ENCODE measurements at regions not wholly inside any gene's neighbourhood (a gene's known extent, or its start where the extent isn't known, plus 50 kb on each side); places are given as distances from the start of the nearest gene placed in this dataset.

DNA sequence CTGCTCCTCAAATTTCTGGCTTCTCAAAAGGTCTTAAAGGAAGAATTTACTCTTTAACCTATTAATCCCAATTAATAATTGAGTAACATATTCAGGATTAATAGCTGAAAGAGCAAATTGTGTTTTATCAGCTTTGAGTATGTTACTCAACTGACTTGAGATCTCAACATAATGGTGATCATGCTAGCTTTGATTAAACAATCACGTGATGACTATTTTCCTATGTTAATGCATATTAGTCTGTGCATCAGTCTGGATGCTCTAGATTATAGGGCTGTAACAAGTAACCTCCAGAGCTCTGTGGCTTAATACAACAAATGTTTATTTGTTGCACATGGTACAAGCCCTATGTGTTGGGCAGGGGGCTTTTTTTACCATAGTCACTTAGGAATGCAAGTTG lies 313.4 kb upstream of the BTBD3 start:
- no peak for DNase-seq (ENCODE audit: extremely low read depth, low read depth)

- no peak for DNase-seq (ENCODE audit: extremely low read depth, low read depth)
Measured at GRCh38 chr20:11607047-11607446, 310.6 kb upstream of the BTBD3 start.

DNA sequence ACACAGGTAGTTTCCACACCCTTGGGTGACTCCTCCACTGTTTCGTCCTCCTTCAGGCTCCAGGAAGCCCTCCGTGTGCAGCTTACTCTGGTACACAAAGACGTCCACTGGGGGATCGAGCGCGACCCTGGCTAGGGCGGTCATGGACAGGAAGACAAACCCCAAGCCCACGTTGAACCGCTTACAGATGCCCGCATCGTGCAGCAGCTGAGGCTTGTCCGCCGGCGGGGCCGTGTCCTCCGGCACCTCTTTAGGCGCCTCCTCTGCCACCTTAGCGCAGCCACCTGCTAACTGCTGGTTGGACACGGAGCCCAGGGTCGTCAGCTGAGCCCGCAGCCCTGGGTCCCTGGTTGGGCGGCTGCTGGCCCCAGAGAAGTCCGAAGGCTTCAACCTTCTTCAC lies 309.0 kb upstream of the BTBD3 start:
- no peak for DNase-seq (ENCODE audit: extremely low read depth, low read depth)

GRCh38 chr20:11624704-11625103 lies 293.0 kb upstream of the BTBD3 start:
- no peak for DNase-seq (ENCODE audit: extremely low read depth, low read depth)

- DNase-seq (ENCODE audit: extremely low read depth, low read depth): no peak
Measured at GRCh38 chr20:11626551-11626950, 291.1 kb upstream of the BTBD3 start.

- no peak for DNase-seq (ENCODE audit: extremely low read depth, low read depth)
Measured at GRCh38 chr20:11642866-11643265, 274.8 kb upstream of the BTBD3 start.

- DNase-seq (ENCODE audit: extremely low read depth, low read depth): no peak
Measured at GRCh38 chr20:11646359-11646758, 271.3 kb upstream of the BTBD3 start.

DNA sequence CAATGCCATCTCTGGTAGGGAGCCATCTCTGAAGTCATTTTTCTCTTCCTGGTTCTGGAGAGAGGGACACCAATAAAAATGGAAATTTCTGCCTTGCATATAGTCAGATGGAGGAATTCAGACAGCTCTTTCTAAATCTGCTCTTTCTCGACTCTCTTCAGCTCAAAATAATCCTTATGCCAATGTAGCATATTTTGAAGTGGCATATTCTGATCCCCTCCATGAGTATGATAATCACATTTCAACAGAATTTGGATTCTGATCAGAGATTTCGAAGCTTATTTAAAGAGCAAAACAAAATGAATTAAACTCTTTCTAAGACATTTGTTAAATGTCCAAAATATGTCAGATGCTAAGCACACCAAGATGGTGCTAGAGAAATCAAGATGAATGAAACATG lies 267.1 kb upstream of the BTBD3 start:
- no peak for DNase-seq (ENCODE audit: extremely low read depth, low read depth)

DNA sequence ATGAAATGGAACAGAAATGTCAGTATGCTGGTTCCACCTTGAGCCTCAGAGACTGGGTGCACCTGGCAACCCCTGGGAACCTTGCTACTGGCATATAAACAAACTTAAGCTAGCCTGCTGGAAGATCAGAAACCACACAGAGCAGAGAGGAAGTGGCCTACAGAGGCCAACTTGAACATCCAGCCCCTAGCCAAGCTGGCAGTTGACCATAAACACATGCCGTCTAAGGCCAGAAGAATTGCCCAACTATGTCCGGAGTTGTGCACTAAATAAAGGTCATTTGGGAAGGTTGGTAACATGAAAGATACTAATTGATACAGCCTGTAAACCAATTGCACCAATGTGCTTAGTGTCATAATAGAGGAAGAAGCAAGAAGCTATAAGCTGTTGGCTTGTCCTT lies 266.6 kb upstream of the BTBD3 start:
- DNase-seq (ENCODE audit: extremely low read depth, low read depth): no peak

DNA sequence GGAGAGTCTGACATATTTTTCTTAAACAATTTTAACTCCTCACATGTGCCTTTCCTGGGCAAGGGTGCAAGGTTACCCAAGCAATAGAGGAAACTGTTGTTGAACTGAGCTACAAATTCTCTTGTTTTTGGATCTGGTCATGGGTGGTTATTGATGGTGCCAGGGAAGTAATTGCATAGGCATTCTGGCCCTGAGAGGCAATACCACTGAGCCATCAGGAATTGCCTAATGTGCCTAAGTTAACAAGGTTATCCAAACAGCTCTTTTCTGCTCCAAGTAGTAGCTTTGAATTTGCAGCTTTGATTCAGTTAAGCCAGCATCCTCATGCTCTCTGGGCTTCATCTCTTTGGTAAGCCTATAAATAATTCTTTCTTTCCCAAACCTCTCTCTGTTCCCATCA lies 266.0 kb upstream of the BTBD3 start:
- DNase-seq (ENCODE audit: extremely low read depth, low read depth): no peak

DNA sequence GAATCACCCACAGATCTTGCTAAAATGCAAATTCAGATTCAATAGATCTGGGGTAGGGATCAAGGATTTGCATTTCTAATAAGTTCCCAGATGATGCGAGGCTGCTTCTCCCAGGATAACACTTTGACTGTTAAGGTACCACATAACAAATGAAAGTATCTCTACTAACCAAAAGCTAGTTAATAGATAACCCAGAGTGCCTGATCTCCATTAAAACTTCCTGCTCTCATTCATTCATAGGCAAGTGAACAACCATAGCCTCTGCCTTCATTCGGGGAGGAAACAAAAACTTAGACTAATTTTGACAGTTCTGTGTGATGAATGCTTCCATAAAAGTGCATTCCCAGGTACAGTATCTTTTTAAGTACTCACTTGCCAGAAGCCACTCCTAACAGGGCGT lies 265.6 kb upstream of the BTBD3 start:
- no peak for DNase-seq (ENCODE audit: extremely low read depth, low read depth)

GRCh38 chr20:11654766-11655165 lies 262.9 kb upstream of the BTBD3 start:
- DNase-seq (ENCODE audit: extremely low read depth, low read depth): no peak

DNA sequence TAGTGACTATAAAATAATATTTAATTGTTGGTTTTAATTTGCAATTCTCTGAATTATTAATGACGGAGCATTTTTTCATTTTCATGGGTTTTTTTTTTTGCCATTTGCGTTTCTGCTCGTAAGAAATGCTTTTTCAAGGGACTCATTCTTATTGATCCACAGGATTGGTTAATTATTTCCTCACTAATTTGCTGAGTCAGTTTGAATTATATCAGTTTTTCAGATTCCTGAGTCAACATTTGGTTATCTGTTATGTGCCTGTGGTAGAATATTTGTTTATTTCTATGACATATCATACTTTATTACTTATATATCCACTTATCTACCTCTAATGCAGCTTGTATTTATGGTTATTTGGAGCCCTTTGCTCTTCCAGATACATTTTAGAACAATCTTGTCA lies 257.0 kb upstream of the BTBD3 start:
- no peak for DNase-seq (ENCODE audit: extremely low read depth, low read depth)

DNA sequence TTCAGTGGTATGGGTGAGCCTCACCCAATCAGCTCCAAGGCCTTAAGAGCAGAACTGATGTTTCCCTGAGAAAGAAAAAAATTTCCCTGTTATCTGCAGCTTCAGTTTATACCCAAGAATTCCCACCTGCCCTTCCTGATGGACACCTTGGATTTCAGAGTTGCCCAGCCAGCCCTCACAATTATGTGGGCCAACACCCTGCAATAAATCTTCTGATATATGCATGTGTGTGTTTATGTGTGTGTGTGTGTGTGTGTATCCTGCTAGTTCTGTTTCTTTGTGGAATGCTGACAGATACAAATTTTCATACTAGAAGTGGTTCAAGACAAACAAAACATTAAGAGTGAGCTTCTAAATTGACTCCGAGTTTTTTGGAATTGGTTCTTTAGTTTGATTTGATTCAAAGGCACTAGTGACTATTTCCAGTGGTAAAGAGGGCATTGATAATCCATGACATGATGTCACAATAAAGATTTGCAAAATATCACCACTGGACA lies 246.6 kb upstream of the BTBD3 start:
- DNase-seq (ENCODE audit: extremely low read depth, low read depth): no peak

- no peak for DNase-seq (ENCODE audit: extremely low read depth, low read depth)
Measured at GRCh38 chr20:11672959-11673358, 244.7 kb upstream of the BTBD3 start.

DNA sequence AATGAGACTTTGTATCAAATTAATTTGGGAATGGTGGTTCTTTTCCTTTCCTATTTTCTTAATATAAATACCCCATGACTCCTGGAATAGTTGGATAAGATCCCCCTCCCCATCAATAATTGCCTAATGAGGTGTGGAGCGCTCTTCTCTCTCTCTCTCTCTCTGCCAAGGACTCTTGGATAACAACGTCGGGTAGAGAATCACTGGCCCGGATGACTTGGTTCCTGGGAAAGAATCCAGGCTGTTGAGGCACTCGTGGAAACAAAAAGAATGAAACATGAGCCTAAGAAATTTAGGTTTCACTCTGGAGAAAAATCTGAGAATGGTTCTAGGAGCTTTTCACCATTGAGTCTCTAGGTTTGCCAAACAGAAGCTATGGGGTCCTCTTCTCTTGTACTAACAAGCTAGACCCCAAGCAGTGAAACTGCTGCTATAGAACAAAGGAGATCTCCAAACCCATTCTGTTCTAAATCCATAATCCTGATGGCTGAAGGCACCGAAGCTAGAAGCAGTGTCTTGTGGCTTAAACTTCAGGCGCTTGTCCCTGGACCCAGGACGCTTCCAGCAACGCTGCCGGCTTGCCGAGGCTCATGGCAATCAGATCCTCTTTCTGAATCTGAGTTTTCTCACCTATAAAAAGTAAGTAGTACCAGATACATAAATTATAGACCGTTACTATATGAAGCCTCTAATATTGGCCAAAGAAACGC lies 241.6 kb upstream of the BTBD3 start:
- no peak for DNase-seq (ENCODE audit: extremely low read depth, low read depth)

DNA sequence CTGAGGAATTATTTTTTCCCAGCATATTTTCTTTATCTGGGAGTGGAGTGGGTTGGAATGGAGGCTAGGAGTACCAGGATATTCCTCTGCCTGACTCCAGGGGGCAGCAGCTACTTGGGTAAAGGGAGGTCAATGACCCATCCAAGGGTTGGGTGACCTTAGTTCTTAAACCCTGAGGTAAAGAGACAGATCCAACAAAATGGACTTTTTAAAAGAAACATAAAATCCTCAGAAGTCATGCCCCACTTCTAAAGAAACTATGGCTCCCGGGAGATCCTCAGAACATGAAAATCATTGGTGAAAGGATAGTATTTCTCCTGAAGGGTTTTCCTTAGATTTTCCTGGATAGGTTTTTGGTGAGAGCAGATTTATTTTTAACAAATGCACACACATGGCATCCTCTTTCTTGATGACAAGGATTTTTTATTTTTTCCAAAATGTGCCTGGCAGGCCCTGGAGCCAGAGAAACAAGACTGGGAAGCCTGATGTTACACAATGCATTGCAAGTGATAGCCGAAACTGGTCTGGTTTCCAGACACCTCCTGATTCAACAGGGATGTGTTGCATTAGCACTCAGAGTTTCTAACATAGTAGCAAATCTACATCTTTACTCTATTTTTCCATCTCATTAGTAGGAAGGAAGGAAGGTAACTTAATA lies 240.9 kb upstream of the BTBD3 start:
- no peak for DNase-seq (ENCODE audit: extremely low read depth, low read depth)

GRCh38 chr20:11677428-11677827 lies 240.3 kb upstream of the BTBD3 start:
- DNase-seq (ENCODE audit: extremely low read depth, low read depth): no peak

GRCh38 chr20:11677836-11678235 lies 239.9 kb upstream of the BTBD3 start:
- no peak for DNase-seq (ENCODE audit: extremely low read depth, low read depth)

GRCh38 chr20:11682285-11682684 lies 235.4 kb upstream of the BTBD3 start:
- DNase-seq (ENCODE audit: extremely low read depth, low read depth): no peak

DNA sequence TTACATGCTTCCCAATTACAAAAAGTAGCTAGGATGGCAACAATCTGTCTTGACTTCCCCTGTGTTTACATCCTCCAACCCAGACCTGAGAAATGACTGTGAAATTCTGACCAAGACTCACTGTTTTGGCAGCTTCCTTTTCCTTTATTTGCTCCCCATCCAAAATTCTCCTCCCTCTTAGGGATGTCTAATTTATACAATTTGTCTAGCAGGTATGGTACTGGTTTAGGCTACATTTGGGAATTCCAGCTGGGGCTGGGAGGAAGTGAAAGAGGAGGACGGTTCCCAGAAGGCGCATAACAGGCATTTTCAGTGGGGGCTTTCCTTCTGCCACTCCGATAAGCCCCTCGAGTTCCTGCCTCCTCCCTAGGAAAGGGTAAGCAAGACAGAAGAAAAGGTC lies 231.5 kb upstream of the BTBD3 start:
- no peak for DNase-seq (ENCODE audit: extremely low read depth, low read depth)

GRCh38 chr20:11686820-11687543 lies 230.7 kb upstream of the BTBD3 start:
- no peak for DNase-seq (ENCODE audit: extremely low read depth, low read depth)

All from NCI-H460 (cell line).